HepG2 (cell line): ENCODE measurements at regions not wholly inside any gene's neighbourhood (a gene's known extent, or its start where the extent isn't known, plus 50 kb on each side); places are given as distances from the start of the nearest gene placed in this dataset.

Experiments
- ASH2L ChIP-seq: fragments of 300-600, 200-600 bp; sonication (generic); IDR thresholded peaks from 2 replicates; pipeline ENCODE4 v1.7.0; 2017; ENCODE audit warnings: low read depth, mild to moderate bottlenecking, moderate library complexity, mixed read lengths, low read length; ENCODE audit not compliant: insufficient read length
- GATA4 ChIP-seq: sonication (generic); IDR thresholded peaks from 2 replicates; pipeline ENCODE4 v1.6.1; 2016; ENCODE audit warnings: antibody characterized with exemption, low read depth, borderline replicate concordance
- JUN ChIP-seq: sonication (generic); formaldehyde crosslinking; IDR thresholded peaks from 2 replicates; pipeline ENCODE4 v1.4.0; 2020; ENCODE audit warnings: mild to moderate bottlenecking, missing genetic modification reagents
- ZBTB43 ChIP-seq: sonication (generic); formaldehyde crosslinking; conservative IDR thresholded peaks from 2 replicates; pipeline ENCODE4 v1.4.0; 2020; ENCODE audit warnings: missing genetic modification reagents
- ZNF142 ChIP-seq: sonication (generic); formaldehyde crosslinking; IDR thresholded peaks from 2 replicates; pipeline ENCODE4 v1.4.0; 2020; ENCODE audit warnings: missing genetic modification reagents

- TF ChIP-seq GATA4 (no peak), ZBTB43 (CRISPR knock-in tag) (no peak), JUN (CRISPR knock-in tag) (no peak), ASH2L (no peak), ZNF142 (no peak)
Measured at GRCh38 chr18:76580288-76580962, 85.4 kb upstream of the ZNF516 start (continued).
